GM21528 (cell line): ENCODE measurements at regions not wholly inside any gene's neighbourhood (a gene's known extent, or its start where the extent isn't known, plus 50 kb on each side); places are given as distances from the start of the nearest gene placed in this dataset.
"Not testable (repeated sequence)": the region's sequence is repeated elsewhere in the genome, so short reads cannot be mapped to it uniquely, and the experiment has no call there.

Experiments
- ATAC-seq: cut with Tn5 transposase; IDR thresholded peaks from one replicate; pipeline ENCODE4 v1.9.1; 2021; ENCODE audit warnings: mild to moderate bottlenecking, moderate library complexity; ENCODE audit not compliant: unreplicated experiment, low FRiP score

- no peak for ATAC-seq
Measured at GRCh38 chr16:79887541-79888540, 287.3 kb upstream of the MAF start.

GRCh38 chr16:79885320-79885719 is 284.8 kb upstream of the MAF start:
- ATAC-seq = no peak

- ATAC-seq = no peak
Measured at GRCh38 chr16:79883494-79883893, 283.0 kb upstream of the MAF start.

- no peak for ATAC-seq
Measured at GRCh38 chr16:79882340-79883005, 281.9 kb upstream of the MAF start.

GRCh38 chr16:79881107-79881506 is 280.6 kb upstream of the MAF start:
- not testable (repeated sequence) for ATAC-seq

GRCh38 chr16:79876332-79876730 is 275.8 kb upstream of the MAF start:
- no peak for ATAC-seq

GRCh38 chr16:79874391-79874790 is 273.9 kb upstream of the MAF start:
- ATAC-seq = no peak

GRCh38 chr16:79873825-79874224 is 273.3 kb upstream of the MAF start:
- ATAC-seq = no peak

- no peak for ATAC-seq
Measured at GRCh38 chr16:79871906-79872305, 271.4 kb upstream of the MAF start.

GRCh38 chr16:79870016-79870886 is 269.7 kb upstream of the MAF start:
- no peak for ATAC-seq

- ATAC-seq = no peak
Measured at GRCh38 chr16:79869304-79870015, 268.9 kb upstream of the MAF start.

GRCh38 chr16:79868841-79869240 is 268.3 kb upstream of the MAF start:
- ATAC-seq = no peak

GRCh38 chr16:79867425-79867997 is 267.0 kb upstream of the MAF start:
- no peak for ATAC-seq

GRCh38 chr16:79865918-79866317 is 265.4 kb upstream of the MAF start:
- ATAC-seq = no peak

- ATAC-seq = no peak
Measured at GRCh38 chr16:79864781-79865391, 264.3 kb upstream of the MAF start.

- no peak for ATAC-seq
Measured at GRCh38 chr16:79864032-79864780, 263.7 kb upstream of the MAF start.

GRCh38 chr16:79863128-79864031 is 262.8 kb upstream of the MAF start:
- no peak for ATAC-seq

GRCh38 chr16:79862601-79863000 is 262.1 kb upstream of the MAF start:
- ATAC-seq = no peak
